Epithelial cell of proximal tubule (primary cell): ENCODE measurements at regions not wholly inside any gene's neighbourhood (a gene's known extent, or its start where the extent isn't known, plus 50 kb on each side); places are given as distances from the start of the nearest gene placed in this dataset.
"Not testable (repeated sequence)": the region's sequence is repeated elsewhere in the genome, so short reads cannot be mapped to it uniquely, and the experiment has no call there.

Experiments used
- DNase-seq: peaks from one replicate; pipeline ENCODE4 v3.0.0-alpha.2; 2011; ENCODE audit warnings: low read depth
- H3K4me3 ChIP-seq: 2 replicates; pipeline ENCODE4 v1.5.1; 2011; ENCODE audit warnings: low read depth, mild to moderate bottlenecking, low read length
- CTCF ChIP-seq: conservative IDR thresholded peaks from 2 replicates; pipeline ENCODE4 v1.5.1; 2012; ENCODE audit warnings: low read depth, mild to moderate bottlenecking, low read length

GRCh38 chr15:59794229-59794886 lies 105.2 kb upstream of the BNIP2 start:
- no peak for DNase-seq
- TF ChIP-seq CTCF = no peak
- H3K4me3 ChIP-seq = no peak overlapping the region

- no peak for TF ChIP-seq CTCF
- DNase-seq = no peak
- no peak overlapping the region for H3K4me3 ChIP-seq
Measured at GRCh38 chr15:59792359-59792758, 103.2 kb upstream of the BNIP2 start.

GRCh38 chr15:59791755-59792154 lies 102.6 kb upstream of the BNIP2 start:
- no peak overlapping the region for H3K4me3 ChIP-seq
- DNase-seq = no peak
- TF ChIP-seq CTCF = no peak

GRCh38 chr15:59791079-59791478 lies 102.0 kb upstream of the BNIP2 start:
- no peak overlapping the region for H3K4me3 ChIP-seq
- TF ChIP-seq CTCF = no peak
- DNase-seq = no peak

GRCh38 chr15:59786466-59786865 lies 97.3 kb upstream of the BNIP2 start:
- H3K4me3 ChIP-seq, DNase-seq: not testable (repeated sequence)

GRCh38 chr15:59785981-59786380 lies 96.9 kb upstream of the BNIP2 start:
- not testable (repeated sequence) for H3K4me3 ChIP-seq, DNase-seq

GRCh38 chr15:59783774-59784520 lies 94.8 kb upstream of the BNIP2 start:
- not testable (repeated sequence) for DNase-seq, H3K4me3 ChIP-seq

GRCh38 chr15:59779110-59779509 lies 90.0 kb upstream of the BNIP2 start:
- no peak overlapping the region for H3K4me3 ChIP-seq
- TF ChIP-seq CTCF = no peak
- no peak for DNase-seq
